GM12878 (cell line): ENCODE measurements at regions not wholly inside any gene's neighbourhood (a gene's known extent, or its start where the extent isn't known, plus 50 kb on each side); places are given as distances from the start of the nearest gene placed in this dataset.

ENCODE experiments used
- ATAC-seq: fragments of 200-7000 bp; cut with Tn5 transposase; 3 replicates; pipeline ENCODE4 v1.9.1; 2020; ENCODE audit warnings: mild to moderate bottlenecking, moderate library complexity
- BruUV-seq: library from RNA; stranded (reverse); fragments of 400-500 nt; replicated peaks from 2 replicates; lab custom pipeline; 2021; lab: Mats Ljungman, UMichigan
- CTCF ChIA-PET: fragments of 300-600 bp; sonication (Branson Sonifier 250); formaldehyde crosslinking; extraction: SDS; loops from one replicate; lab custom pipeline; 2021; ENCODE audit warnings: inconsistent platforms; lab: Yijun Ruan, JAX
- POLR2A ChIA-PET: fragments of 350-600 bp; formaldehyde crosslinking; extraction: SDS; loops from one replicate; lab custom pipeline; 2021; ENCODE audit warnings: inconsistent platforms; lab: Charles Lee
- RAD21 ChIA-PET: fragments of 300-600 bp; sonication (Branson Sonifier 250); formaldehyde crosslinking; loops from one replicate; lab custom pipeline; 2023; ENCODE audit warnings: antibody characterized with exemption; ENCODE audit not compliant: unreplicated experiment; lab: Charles Lee
- SMC1A ChIA-PET: fragments of 300-600 bp; sonication (Branson Sonifier 250); formaldehyde crosslinking; loops from one replicate; lab custom pipeline; 2023; ENCODE audit not compliant: unreplicated experiment, uncharacterized antibody; lab: Charles Lee
- DNase-seq: peaks from one replicate; pipeline ENCODE4 v3.0.0-alpha.2; 2011; ENCODE audit warnings: low read depth, low spot score
- FAIRE-seq: peaks from 3 replicates; lab custom pipeline; 2011; peaks lifted over from hg19 to GRCh38; lab: Jason Lieb, UNC
- H2AFZ ChIP-seq: 2 replicates; pipeline ENCODE4 v1.6.0; 2011; ENCODE audit warnings: low read depth, low read length, control low read depth; ENCODE audit not compliant: control insufficient read depth
- H3K27ac ChIP-seq: 2 replicates; pipeline ENCODE4 v1.5.1; 2011; ENCODE audit warnings: control low read depth; ENCODE audit not compliant: control insufficient read depth, insufficient read depth
- H3K27me3 ChIP-seq, 2 experiments: replicated peaks in 1 of 2; 2 replicates each; pipeline versions ENCODE4 v1.6.0 to v1.6.1; 2011; ENCODE audit warnings: low read length in 1 of 2; ENCODE audit not compliant: control insufficient read depth in 2 of 2, insufficient read depth in 2 of 2
- H3K36me3 ChIP-seq, 2 experiments: 2 replicates each; pipeline ENCODE4 v1.5.1; 2011; ENCODE audit warnings: low read length in 1 of 2; ENCODE audit not compliant: control insufficient read depth in 2 of 2, insufficient read depth in 2 of 2
- H3K4me1 ChIP-seq: 2 replicates; pipeline ENCODE4 v1.6.1; 2011; ENCODE audit warnings: mild to moderate bottlenecking, low read length, moderate library complexity, mixed read lengths; ENCODE audit not compliant: control insufficient read depth, insufficient read depth
- H3K4me2 ChIP-seq: 2 replicates; pipeline ENCODE4 v1.6.0; 2011; ENCODE audit warnings: control low read depth; ENCODE audit not compliant: control insufficient read depth, insufficient read depth
- H3K4me3 ChIP-seq: fragments of 200-600 bp; sonication (generic); 2 replicates; pipeline ENCODE4 v1.5.1; 2016
- H3K79me2 ChIP-seq: 2 replicates; pipeline ENCODE4 v1.6.0; 2011; ENCODE audit warnings: low read length; ENCODE audit not compliant: control insufficient read depth, insufficient read depth
- H3K9ac ChIP-seq: 2 replicates; pipeline ENCODE4 v1.8.0; 2011; ENCODE audit warnings: low read length, control low read depth, mixed read lengths; ENCODE audit not compliant: control insufficient read depth, insufficient read depth
- H3K9me3 ChIP-seq: replicated peaks from 3 replicates; pipeline ENCODE4 v1.5.1; 2011; ENCODE audit warnings: mild to moderate bottlenecking, low read length; ENCODE audit not compliant: control insufficient read depth, insufficient read depth
- H4K20me1 ChIP-seq: 2 replicates; pipeline ENCODE4 v1.6.0; 2011; ENCODE audit not compliant: control insufficient read depth, insufficient read depth
- CBX5 ChIP-seq: sonication (generic); IDR thresholded peaks from 2 replicates; pipeline ENCODE4 v1.6.1; 2016; ENCODE audit warnings: low read depth, moderate library complexity, mild to moderate bottlenecking, inconsistent platforms
- EP300 ChIP-seq, 2 experiments: fragments of 150-350 bp in 1 of 2; IDR thresholded peaks; 2 replicates each; pipeline ENCODE4 v1.6.1; 2011 to 2012; ENCODE audit warnings: low read depth in 2 of 2, low read length in 2 of 2, borderline replicate concordance in 1 of 2, improper control_type of control experiment in 1 of 2, inconsistent platforms in 1 of 2; ENCODE audit not compliant: control insufficient read depth in 1 of 2
- FOS ChIP-seq: IDR thresholded peaks from 3 replicates; pipeline ENCODE4 v1.6.1; 2011; ENCODE audit warnings: borderline replicate concordance; ENCODE audit not compliant: insufficient read length; ENCODE audit errors: extremely low read depth
- HCFC1 ChIP-seq: fragments of 150-350 bp; IDR thresholded peaks from 2 replicates; pipeline ENCODE4 v1.6.1; 2014; ENCODE audit warnings: low read length
- KDM1A ChIP-seq: fragments of 200-600 bp; sonication (generic); IDR thresholded peaks from 2 replicates; pipeline ENCODE4 v1.6.1; 2016; ENCODE audit warnings: borderline replicate concordance
- POU2F2 ChIP-seq: IDR thresholded peaks from 3 replicates; pipeline ENCODE4 v1.6.1; 2011; ENCODE audit warnings: low read depth, mild to moderate bottlenecking, low read length, borderline replicate concordance
- RAD21 ChIP-seq: IDR thresholded peaks from 2 replicates; pipeline ENCODE4 v1.6.1; 2011; ENCODE audit warnings: mild to moderate bottlenecking, low read depth, low read length, moderate library complexity; ENCODE audit not compliant: insufficient read depth
- RFX5 ChIP-seq: IDR thresholded peaks from 2 replicates; pipeline ENCODE4 v1.6.1; 2011; ENCODE audit warnings: low read depth, low read length, improper control_type of control experiment
- SREBF1 ChIP-seq: IDR thresholded peaks from 2 replicates; pipeline ENCODE4 v1.6.1; 2012; ENCODE audit warnings: mild to moderate bottlenecking, low read length
- TAF1 ChIP-seq: IDR thresholded peaks from 2 replicates; pipeline ENCODE4 v1.6.1; 2011; ENCODE audit warnings: mild to moderate bottlenecking, low read depth, low read length, borderline replicate concordance
- ZNF217 ChIP-seq: fragments of 450-650 bp; IDR thresholded peaks from 2 replicates; pipeline ENCODE4 v1.6.1; 2017; ENCODE audit warnings: antibody characterized with exemption, mild to moderate bottlenecking
- WGBS: methylation state at CpG from one replicate; pipeline ENCODE4 v1.1.6; 2016; ENCODE audit warnings: low lambda C conversion rate; ENCODE audit not compliant: insufficient replicate concordance, insufficient coverage; ENCODE audit errors: missing lambda C conversion rate; 5-methylcytosine and 5-hydroxymethylcytosine counted together
- in situ Hi-C: fragments of 300-500 bp; cut with MboI; formaldehyde crosslinking; loops from 9 replicates; pipeline ENCODE4 v1.14.3; 2018; ENCODE audit warnings: mixed read lengths
- intact Hi-C: fragments of 100-400 bp; cut with micrococcal nuclease; formaldehyde crosslinking; loops from one replicate; pipeline ENCODE4 v1.14.2; 2022; ENCODE audit not compliant: unreplicated experiment
- TF ChIP-seq, protein P1 (sequence below): fragments of 450-650 bp; IDR thresholded peaks from 2 replicates; pipeline ENCODE4 v1.6.1; 2017; ENCODE audit warnings: borderline replicate concordance
- TF ChIP-seq, protein P2 (sequence below): IDR thresholded peaks from 2 replicates; pipeline ENCODE4 v1.6.1; 2012; ENCODE audit warnings: low read length, inconsistent platforms

- no TSS peak for BruUV-seq
- Histone ChIP-seq H2AFZ (no peak overlapping the region), H3K9me3 (no peaks in the 10 kb centered on the region), H4K20me1 (no peaks in the 10 kb centered on the region), H3K4me2 (no peak overlapping the region), H3K4me3 (no peak overlapping the region), H3K27ac (no peak overlapping the region), H3K9ac (no peak overlapping the region), H3K4me1 (no peaks in the 10 kb centered on the region), H3K79me2 (no peaks in the 10 kb centered on the region), H3K36me3 (no peaks in the 10 kb centered on the region), H3K27me3 (no peaks in the 10 kb centered on the region)
- RAD21 ChIA-PET = no interaction called here
- SMC1A ChIA-PET = no interaction called here
- intact Hi-C loops (no loop called here), in situ Hi-C loops (no loop called here)
- CTCF ChIA-PET = no interaction called here
- no peak for FAIRE-seq
- no peak for DNase-seq
- TF ChIP-seq, protein P1, sequence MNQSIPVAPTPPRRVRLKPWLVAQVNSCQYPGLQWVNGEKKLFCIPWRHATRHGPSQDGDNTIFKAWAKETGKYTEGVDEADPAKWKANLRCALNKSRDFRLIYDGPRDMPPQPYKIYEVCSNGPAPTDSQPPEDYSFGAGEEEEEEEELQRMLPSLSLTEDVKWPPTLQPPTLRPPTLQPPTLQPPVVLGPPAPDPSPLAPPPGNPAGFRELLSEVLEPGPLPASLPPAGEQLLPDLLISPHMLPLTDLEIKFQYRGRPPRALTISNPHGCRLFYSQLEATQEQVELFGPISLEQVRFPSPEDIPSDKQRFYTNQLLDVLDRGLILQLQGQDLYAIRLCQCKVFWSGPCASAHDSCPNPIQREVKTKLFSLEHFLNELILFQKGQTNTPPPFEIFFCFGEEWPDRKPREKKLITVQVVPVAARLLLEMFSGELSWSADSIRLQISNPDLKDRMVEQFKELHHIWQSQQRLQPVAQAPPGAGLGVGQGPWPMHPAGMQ = no peak
- no peak for TF ChIP-seq RAD21
- no peak for TF ChIP-seq CBX5
- no peak for ATAC-seq
- POLR2A ChIA-PET = no interaction called here
Observed at GRCh38 chr1:188867614-188868013, 1610.0 kb downstream of the BRINP3 start.

DNA sequence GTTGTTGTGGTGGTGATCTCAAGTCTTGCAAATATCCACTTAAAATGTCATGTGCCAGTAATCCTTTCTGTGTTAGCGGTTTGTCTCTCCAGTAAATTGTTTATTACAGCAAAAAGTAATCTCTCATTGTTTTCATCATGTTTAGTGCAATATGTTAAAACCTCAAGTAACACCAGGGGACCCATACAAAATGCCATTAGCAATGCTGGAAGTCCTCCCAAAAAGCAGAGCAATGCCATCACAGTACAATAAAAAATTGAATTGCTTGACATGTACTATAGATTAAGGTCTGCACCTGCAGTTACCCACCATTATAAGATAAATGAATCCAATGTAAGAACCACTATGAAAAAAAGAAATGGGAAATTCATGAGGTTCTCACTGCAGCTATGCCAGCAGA is 1606.5 kb downstream of the BRINP3 start:
- ATAC-seq = no peak
- H3K36me3 ChIP-seq = no peaks in the 10 kb centered on the region
- in situ Hi-C loops (no loop called here), intact Hi-C loops (no loop called here)
- no TSS peak for BruUV-seq
- no peaks in the 10 kb centered on the region for H3K79me2 ChIP-seq
- ChIA-PET RAD21 (no interaction called here), SMC1A (no interaction called here), POLR2A (no interaction called here), CTCF (no interaction called here)
- H4K20me1 ChIP-seq = no peaks in the 10 kb centered on the region
- H3K27me3 ChIP-seq = no peaks in the 10 kb centered on the region
- H3K4me2 ChIP-seq = no peak overlapping the region
- H2AFZ ChIP-seq = no peak overlapping the region
- no peak overlapping the region for H3K9ac ChIP-seq
- H3K9me3 ChIP-seq = no peaks in the 10 kb centered on the region
- no peak for DNase-seq
- H3K27ac ChIP-seq = no peak overlapping the region
- WGBS = 4% methylated on average over 1 of the region's 1 CpG
- no peaks in the 10 kb centered on the region for H3K4me1 ChIP-seq
- no peak overlapping the region for H3K4me3 ChIP-seq
- no peak for FAIRE-seq
- TF ChIP-seq POU2F2 = no peak
- TF ChIP-seq RFX5 = no peak
- no peak for TF ChIP-seq ZNF217
- TF ChIP-seq FOS = no peak
- TF ChIP-seq EP300 (IDR thresholded peaks at IDR 0.05; ENCODE audit: borderline replicate concordance in 1 of 2, control insufficient read depth in 1 of 2, low read depth in 2 of 2, low read length in 2 of 2) = no peak
- TF ChIP-seq, protein P2, sequence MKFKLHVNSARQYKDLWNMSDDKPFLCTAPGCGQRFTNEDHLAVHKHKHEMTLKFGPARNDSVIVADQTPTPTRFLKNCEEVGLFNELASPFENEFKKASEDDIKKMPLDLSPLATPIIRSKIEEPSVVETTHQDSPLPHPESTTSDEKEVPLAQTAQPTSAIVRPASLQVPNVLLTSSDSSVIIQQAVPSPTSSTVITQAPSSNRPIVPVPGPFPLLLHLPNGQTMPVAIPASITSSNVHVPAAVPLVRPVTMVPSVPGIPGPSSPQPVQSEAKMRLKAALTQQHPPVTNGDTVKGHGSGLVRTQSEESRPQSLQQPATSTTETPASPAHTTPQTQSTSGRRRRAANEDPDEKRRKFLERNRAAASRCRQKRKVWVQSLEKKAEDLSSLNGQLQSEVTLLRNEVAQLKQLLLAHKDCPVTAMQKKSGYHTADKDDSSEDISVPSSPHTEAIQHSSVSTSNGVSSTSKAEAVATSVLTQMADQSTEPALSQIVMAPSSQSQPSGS = no peak
- no peak for TF ChIP-seq HCFC1
- TF ChIP-seq SREBF1 = no peak
- TF ChIP-seq KDM1A = no peak
- TF ChIP-seq TAF1 = no peak
